ENCODE measurements at regions not wholly inside any gene's neighbourhood (a gene's known extent, or its start where the extent isn't known, plus 50 kb on each side); places are given as distances from the start of the nearest gene placed in this dataset.

GRCh38 chr1:238681021-238681420 is 705.3 kb upstream of the CHRM3 start:
- TF ChIP-seq CTCF (IDR thresholded peaks at IDR 0.05) (no peak), POLR2A (IDR thresholded peaks at IDR 0.05) (no peak)

Data from adrenal gland (tissue), 5 donors.